Endothelial cell (in vitro differentiated cells): ENCODE measurements at regions not wholly inside any gene's neighbourhood (a gene's known extent, or its start where the extent isn't known, plus 50 kb on each side); places are given as distances from the start of the nearest gene placed in this dataset.

Experiments
- DNase-seq: peaks from one replicate; pipeline ENCODE4 v3.0.0; 2021; ENCODE audit warnings: low spot score
- H3K27ac Mint-ChIP-seq: one replicate; pipeline ENCODE4 v1.8.0; 2021; ENCODE audit warnings: mixed read lengths, inconsistent platforms; ENCODE audit not compliant: unreplicated experiment
- H3K27me3 Mint-ChIP-seq: one replicate; pipeline ENCODE4 v1.8.0; 2021; ENCODE audit warnings: mild to moderate bottlenecking, moderate library complexity, mixed read lengths, inconsistent platforms; ENCODE audit not compliant: unreplicated experiment
- H3K36me3 Mint-ChIP-seq: one replicate; pipeline ENCODE4 v1.8.0; 2021; ENCODE audit warnings: mild to moderate bottlenecking, low read depth, mixed read lengths, inconsistent platforms; ENCODE audit not compliant: unreplicated experiment
- H3K4me1 Mint-ChIP-seq: one replicate; pipeline ENCODE4 v1.8.0; 2021; ENCODE audit warnings: mild to moderate bottlenecking, mixed read lengths, inconsistent platforms; ENCODE audit not compliant: unreplicated experiment
- H3K4me3 Mint-ChIP-seq: one replicate; pipeline ENCODE4 v1.8.0; 2021; ENCODE audit warnings: mild to moderate bottlenecking, mixed read lengths, inconsistent platforms; ENCODE audit not compliant: unreplicated experiment
- H3K9me3 Mint-ChIP-seq: one replicate; pipeline ENCODE4 v1.8.0; 2021; ENCODE audit warnings: mixed read lengths, inconsistent platforms; ENCODE audit not compliant: unreplicated experiment
- CTCF ChIP-seq: fragments of 200-600 bp; sonication (generic); IDR thresholded peaks from one replicate; pipeline ENCODE4 v1.5.0; 2021; ENCODE audit warnings: antibody characterized with exemption; ENCODE audit not compliant: unreplicated experiment

GRCh38 chr12:88329833-88330232 lies 187.7 kb downstream of the TMTC3 start:
- H3K36me3 Mint-ChIP-seq: no peaks in the 10 kb centered on the region
- TF ChIP-seq CTCF: no peak
- no peaks in the 10 kb centered on the region for H3K9me3 Mint-ChIP-seq
- H3K4me1 Mint-ChIP-seq: peaks cover 2% of the 10 kb centered on the region
- no peaks in the 10 kb centered on the region for H3K27me3 Mint-ChIP-seq
- H3K4me3 Mint-ChIP-seq: no peak overlapping the region
- no peak for DNase-seq
- no peak overlapping the region for H3K27ac Mint-ChIP-seq

DNA sequence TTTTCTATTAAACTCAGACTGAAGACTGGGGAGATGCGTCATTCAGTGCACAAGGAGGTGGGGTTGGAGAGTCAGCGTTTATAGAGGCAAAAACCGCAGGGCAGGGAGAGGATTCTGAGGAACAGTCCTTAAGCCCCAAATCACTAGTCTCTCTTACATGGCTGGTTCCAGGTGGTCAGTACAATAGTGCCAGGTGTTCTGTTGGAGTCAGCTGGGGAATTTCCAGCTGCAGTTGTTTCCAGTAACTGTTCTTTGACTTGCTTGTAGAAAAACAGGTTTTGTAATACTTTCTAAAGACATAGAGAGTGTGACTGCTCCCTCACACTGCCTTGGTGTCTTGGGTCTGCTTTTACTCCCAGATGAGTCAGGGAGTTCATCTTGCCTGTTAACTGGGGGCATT lies 192.2 kb downstream of the TMTC3 start:
- H3K36me3 Mint-ChIP-seq: no peaks in the 10 kb centered on the region
- H3K4me3 Mint-ChIP-seq: no peak overlapping the region
- no peaks in the 10 kb centered on the region for H3K27me3 Mint-ChIP-seq
- no peaks in the 10 kb centered on the region for H3K9me3 Mint-ChIP-seq
- TF ChIP-seq CTCF: no peak
- no peak overlapping the region for H3K27ac Mint-ChIP-seq
- DNase-seq: no peak
- H3K4me1 Mint-ChIP-seq: no peaks in the 10 kb centered on the region

- DNase-seq: no peak
- Mint-ChIP-seq H3K27me3 (no peaks in the 10 kb centered on the region), H3K27ac (no peak overlapping the region), H3K4me3 (no peak overlapping the region), H3K9me3 (no peaks in the 10 kb centered on the region), H3K4me1 (no peaks in the 10 kb centered on the region), H3K36me3 (no peaks in the 10 kb centered on the region)
- no peak for TF ChIP-seq CTCF
These were observed 194.1 kb downstream of the TMTC3 start for GRCh38 chr12:88336076-88336739.

DNA sequence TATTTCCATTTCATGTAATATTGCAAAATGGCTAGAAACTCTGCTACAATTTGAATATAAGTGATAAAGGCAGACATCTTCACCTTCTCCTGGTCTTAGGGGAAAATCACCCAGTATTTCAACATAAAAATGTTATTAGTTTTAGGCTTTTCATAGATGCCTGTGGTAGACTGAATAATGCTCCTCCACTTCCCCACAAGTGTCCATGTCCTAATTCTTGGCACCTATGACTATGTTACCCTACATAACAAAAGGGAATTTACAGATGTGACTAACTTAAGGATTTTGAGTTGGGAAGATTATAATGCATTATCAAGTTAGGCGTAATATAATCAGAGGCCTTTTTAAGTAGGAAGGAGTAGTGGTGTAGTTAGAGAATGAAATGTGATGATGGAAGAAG lies 196.4 kb downstream of the TMTC3 start:
- no peaks in the 10 kb centered on the region for H3K27me3 Mint-ChIP-seq
- H3K4me1 Mint-ChIP-seq: no peaks in the 10 kb centered on the region
- DNase-seq: no peak
- no peak overlapping the region for H3K4me3 Mint-ChIP-seq
- no peak overlapping the region for H3K27ac Mint-ChIP-seq
- no peak for TF ChIP-seq CTCF
- no peaks in the 10 kb centered on the region for H3K9me3 Mint-ChIP-seq
- H3K36me3 Mint-ChIP-seq: no peaks in the 10 kb centered on the region

DNA sequence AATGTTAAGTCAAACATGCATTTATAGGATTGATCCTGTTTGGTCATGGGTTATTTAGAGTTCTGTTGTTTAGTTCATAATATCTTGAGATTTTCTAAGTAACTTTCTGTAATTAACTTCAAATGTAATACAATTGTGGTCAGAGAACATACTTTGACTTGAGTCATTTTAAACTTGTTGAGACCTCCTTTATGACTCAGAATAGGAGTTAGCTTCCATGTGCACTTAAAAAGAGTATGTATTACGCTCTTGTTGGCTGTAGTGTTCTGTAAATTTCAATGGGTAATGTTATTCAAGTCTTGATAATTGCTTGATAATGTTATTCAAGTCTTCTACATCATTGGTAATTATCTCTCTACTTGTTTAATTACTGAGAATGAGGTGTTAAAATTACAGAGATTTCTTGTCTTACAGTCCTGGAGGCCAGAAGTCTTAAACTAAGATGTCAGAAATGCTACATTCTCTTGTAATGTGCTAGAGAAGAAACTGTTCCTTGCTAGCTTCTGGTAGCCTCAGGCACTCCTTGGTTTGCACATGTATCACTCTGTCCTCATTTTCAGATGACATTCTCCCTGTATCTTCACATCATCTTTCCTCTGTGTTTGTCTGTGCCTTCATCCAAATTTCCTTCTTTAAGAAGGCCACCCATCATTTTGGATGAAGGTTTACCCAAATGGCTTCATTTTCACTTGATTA lies 197.3 kb downstream of the TMTC3 start:
- no peak overlapping the region for H3K4me3 Mint-ChIP-seq
- DNase-seq: no peak
- H3K27ac Mint-ChIP-seq: no peak overlapping the region

More for the DNA sequence above, 197.3 kb downstream of the TMTC3 start:
- no peak for TF ChIP-seq CTCF
- Mint-ChIP-seq H3K36me3 (no peaks in the 10 kb centered on the region), H3K27me3 (no peaks in the 10 kb centered on the region), H3K4me1 (no peaks in the 10 kb centered on the region), H3K9me3 (no peaks in the 10 kb centered on the region)
